HG02678 (cell line): ENCODE measurements at regions not wholly inside any gene's neighbourhood (a gene's known extent, or its start where the extent isn't known, plus 50 kb on each side); places are given as distances from the start of the nearest gene placed in this dataset.
"Not testable (repeated sequence)": the region's sequence is repeated elsewhere in the genome, so short reads cannot be mapped to it uniquely, and the experiment has no call there.

Experiments used
- ATAC-seq: cut with Tn5 transposase; IDR thresholded peaks from one replicate; pipeline ENCODE4 v1.9.1; 2021; ENCODE audit warnings: mild to moderate bottlenecking, moderate library complexity; ENCODE audit not compliant: unreplicated experiment

- ATAC-seq, result not testable (repeated sequence)
These were observed 53.6 kb upstream of the EDA2R start for GRCh38 chrX:66692512-66692911.
